Upper lobe of left lung (tissue), 4 donors: ENCODE measurements at regions not wholly inside any gene's neighbourhood (a gene's known extent, or its start where the extent isn't known, plus 50 kb on each side); places are given as distances from the start of the nearest gene placed in this dataset.

ENCODE experiments used
- CTCF ChIP-seq, 6 experiments: fragments of 450-650 bp in 4 of 6; fragments of 200-600 bp in 2 of 6; sonication (generic) in 2 of 6; IDR thresholded peaks; one replicate each; pipeline ENCODE4 v1.5.1; 2016 to 2019; ENCODE audit warnings: antibody characterized with exemption in 6 of 6
- EP300 ChIP-seq, 4 donors: sonication (generic); formaldehyde crosslinking; IDR thresholded peaks; one replicate each; pipeline ENCODE4 v1.5.1; 2017; ENCODE audit warnings: antibody characterized with exemption in 4 of 4, control low read depth in 2 of 4
- POLR2A ChIP-seq, 4 donors: fragments of 450-650 bp; IDR thresholded peaks; one replicate each; pipeline ENCODE4 v1.5.1; 2016 to 2017; ENCODE audit warnings: antibody characterized with exemption in 4 of 4, mild to moderate bottlenecking in 2 of 4
- POLR2AphosphoS5 ChIP-seq, 2 donors: sonication (generic); formaldehyde crosslinking; IDR thresholded peaks; one replicate each; pipeline ENCODE4 v1.5.1; 2017; ENCODE audit warnings: antibody characterized with exemption in 2 of 2

- TF ChIP-seq CTCF (IDR thresholded peaks at IDR 0.05) (no peak), POLR2A (IDR thresholded peaks at IDR 0.05) (no peak), EP300 (IDR thresholded peaks at IDR 0.05) (no peak), POLR2AphosphoS5 (IDR thresholded peaks at IDR 0.05) (no peak)
These were observed 225.3 kb downstream of the ALG10B start for GRCh38 chr12:38541849-38542248.
